Left lung (tissue), 4 donors: ENCODE measurements at regions not wholly inside any gene's neighbourhood (a gene's known extent, or its start where the extent isn't known, plus 50 kb on each side); places are given as distances from the start of the nearest gene placed in this dataset.
A peak's percentile ranks its signal among the peaks of the same experiment; 100 is the strongest.

ENCODE experiments used
- ATAC-seq: fragments of 200-7000 bp; cut with Tn5 transposase; one replicate; pipeline ENCODE4 v1.9.1; 2020; ENCODE audit warnings: moderate library complexity
- DNase-seq, 4 donors: peaks; one replicate each; pipeline ENCODE4 v3.0.0-alpha.2; 2013 to 2020
- H3K27ac ChIP-seq, 2 donors: fragments of 200-600 bp; sonication (generic) in 1 of 2; one replicate each; pipeline versions ENCODE4 v1.5.0 to v1.8.0; 2020 to 2021
- H3K27me3 ChIP-seq, 2 donors: fragments of 200-600 bp; sonication (generic) in 1 of 2; one replicate each; pipeline versions ENCODE4 v1.5.0 to v1.8.0; 2020 to 2021
- H3K36me3 ChIP-seq, 2 donors: fragments of 200-600 bp; sonication (generic) in 1 of 2; one replicate each; pipeline versions ENCODE4 v1.5.0 to v1.8.0; 2020 to 2021
- H3K4me1 ChIP-seq, 2 donors: fragments of 200-600 bp; one replicate each; pipeline ENCODE4 v1.8.0; 2021
- H3K4me3 ChIP-seq, 2 donors: fragments of 200-600 bp; sonication (generic) in 1 of 2; one replicate each; pipeline versions ENCODE4 v1.5.0 to v1.8.0; 2020 to 2021; ENCODE audit warnings: mild to moderate bottlenecking in 1 of 2
- H3K9me3 ChIP-seq, 2 donors: fragments of 200-600 bp; sonication (generic) in 1 of 2; one replicate each; pipeline versions ENCODE4 v1.5.0 to v1.8.0; 2020 to 2021
- CTCF ChIP-seq, 2 donors: fragments of 200-600 bp; sonication (generic) in 1 of 2; IDR thresholded peaks; one replicate each; pipeline versions ENCODE4 v1.5.0 to v1.8.0; 2021; ENCODE audit warnings: antibody characterized with exemption in 2 of 2
- intact Hi-C, 2 donors: fragments of 100-400 bp; cut with DNase I; formaldehyde crosslinking; loops; one replicate each; pipeline versions ENCODE4 v1.11.2 to v1.14.2; 2022
- donor health status: DM: no; HTN: yes; CAD: no.
- donor health status: DM: no; HTN: no; CAD: no.

DNA sequence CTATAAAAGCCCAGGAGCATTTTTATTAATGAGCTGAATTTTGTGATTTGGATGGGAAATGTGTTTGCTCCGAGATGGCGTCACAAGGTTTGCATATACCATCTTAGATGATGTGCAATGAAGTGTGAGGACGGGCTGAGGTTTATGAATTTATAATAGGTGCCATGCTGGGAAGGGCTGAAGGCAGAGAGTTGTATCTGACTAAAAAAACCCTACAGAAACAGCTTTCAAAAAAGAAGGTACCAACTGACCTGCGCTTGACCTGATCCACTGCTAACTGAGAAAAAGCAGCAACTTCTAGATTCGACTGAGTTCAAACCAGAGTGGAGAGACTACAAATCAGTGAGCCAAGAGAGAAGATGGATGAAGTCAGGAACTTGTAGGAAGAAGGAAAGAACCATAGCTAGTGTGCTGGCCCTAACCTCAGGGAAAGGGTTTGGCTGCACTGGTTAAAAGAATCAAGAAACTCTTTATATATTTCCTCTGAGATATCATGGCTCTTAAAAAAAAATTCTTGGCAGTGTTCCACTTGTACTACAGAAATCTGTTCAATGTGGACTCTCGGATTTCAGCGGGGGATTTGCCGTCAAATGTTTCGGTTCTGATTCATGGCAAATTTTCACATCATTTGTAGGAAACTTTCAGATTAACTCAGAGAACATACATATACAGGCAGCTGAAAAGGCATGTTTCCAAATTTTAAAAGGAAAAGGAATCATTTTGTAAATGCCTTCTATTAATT lies 56.5 kb upstream of the HDGFL1 start:
- Histone ChIP-seq H3K4me1 (no peaks in the 10 kb centered on the region), H3K9me3 (no peaks in the 10 kb centered on the region), H3K36me3 (no peaks in the 10 kb centered on the region), H3K27ac (no peak overlapping the region), H3K27me3 (no peaks in the 10 kb centered on the region), H3K4me3 (no peak overlapping the region)
- TF ChIP-seq CTCF (IDR thresholded peaks at IDR 0.05), result no peak
- DNase-seq, result peak in 2 of 4 donors; percentile 32 to 48
- intact Hi-C loops, result no loop called here
- no peak for ATAC-seq

- no peak overlapping the region for H3K27ac ChIP-seq
- TF ChIP-seq CTCF (IDR thresholded peaks at IDR 0.05), result no peak
Measured at GRCh38 chr6:22513667-22514066, 55.7 kb upstream of the HDGFL1 start.

GRCh38 chr6:22519237-22519636 lies 50.1 kb upstream of the HDGFL1 start:
- H3K4me3 ChIP-seq, result no peak overlapping the region
- ATAC-seq, result no peak
- intact Hi-C loops, result no loop called here
- no peaks in the 10 kb centered on the region for H3K27me3 ChIP-seq
- H3K4me1 ChIP-seq, result no peaks in the 10 kb centered on the region
- TF ChIP-seq CTCF (IDR thresholded peaks at IDR 0.05), result no peak
- no peak overlapping the region for H3K27ac ChIP-seq
- no peak for DNase-seq
- no peaks in the 10 kb centered on the region for H3K36me3 ChIP-seq
- H3K9me3 ChIP-seq, result no peaks in the 10 kb centered on the region

More at GRCh38 chr6:22513667-22514066, 55.7 kb upstream of the HDGFL1 start:
- Histone ChIP-seq H3K9me3 (no peaks in the 10 kb centered on the region), H3K4me1 (no peaks in the 10 kb centered on the region), H3K27me3 (no peaks in the 10 kb centered on the region), H3K36me3 (no peaks in the 10 kb centered on the region), H3K4me3 (no peak overlapping the region)
- DNase-seq, result no peak
- intact Hi-C loops, result no loop called here
- no peak for ATAC-seq
